Stimulated activated naive CD4-positive, alpha-beta T cell (primary cell): ENCODE measurements at regions not wholly inside any gene's neighbourhood (a gene's known extent, or its start where the extent isn't known, plus 50 kb on each side); places are given as distances from the start of the nearest gene placed in this dataset.

ENCODE experiments used
- DNase-seq, 6 experiments: peaks; one replicate each; lab custom pipeline; 2025; lab: John Stamatoyannopoulos, UW

GRCh38 chr16:79267781-79268180 is 332.8 kb downstream of the MAF start:
- no peak for DNase-seq

GRCh38 chr16:79267146-79267545 is 333.4 kb downstream of the MAF start:
- DNase-seq: no peak

GRCh38 chr16:79265701-79266100 is 334.8 kb downstream of the MAF start:
- DNase-seq: no peak

GRCh38 chr16:79265196-79265595 is 335.3 kb downstream of the MAF start:
- DNase-seq: no peak

- no peak for DNase-seq
Observed at GRCh38 chr16:79264237-79265109, 336.1 kb downstream of the MAF start.

GRCh38 chr16:79263425-79263824 is 337.1 kb downstream of the MAF start:
- no peak for DNase-seq
